GM19324 (cell line): ENCODE measurements at regions not wholly inside any gene's neighbourhood (a gene's known extent, or its start where the extent isn't known, plus 50 kb on each side); places are given as distances from the start of the nearest gene placed in this dataset.
A peak's percentile ranks its signal among the peaks of the same experiment; 100 is the strongest.

Experiments
- ATAC-seq: cut with Tn5 transposase; IDR thresholded peaks from one replicate; pipeline ENCODE4 v1.9.1; 2021; ENCODE audit warnings: mild to moderate bottlenecking, moderate library complexity; ENCODE audit not compliant: unreplicated experiment, low FRiP score

DNA sequence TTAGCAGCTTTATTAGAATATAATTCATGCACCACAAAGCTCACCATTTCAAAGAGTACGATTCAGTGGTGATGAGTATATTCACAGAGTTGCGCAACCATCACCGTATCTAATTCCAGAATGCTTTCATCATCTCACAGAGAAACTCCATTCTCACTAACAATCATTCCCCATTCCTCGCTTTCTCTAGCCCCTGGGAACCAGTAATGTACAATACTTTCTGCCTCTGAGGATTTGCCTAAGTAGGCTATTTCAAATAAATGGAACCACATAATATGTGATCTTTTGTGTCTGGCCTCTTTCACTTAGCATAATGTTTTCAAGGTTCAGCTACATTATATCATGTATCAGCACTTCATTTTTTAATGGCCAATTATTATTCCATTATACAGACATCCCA lies 145.1 kb upstream of the ADAMTS16 start:
- no peak for ATAC-seq

DNA sequence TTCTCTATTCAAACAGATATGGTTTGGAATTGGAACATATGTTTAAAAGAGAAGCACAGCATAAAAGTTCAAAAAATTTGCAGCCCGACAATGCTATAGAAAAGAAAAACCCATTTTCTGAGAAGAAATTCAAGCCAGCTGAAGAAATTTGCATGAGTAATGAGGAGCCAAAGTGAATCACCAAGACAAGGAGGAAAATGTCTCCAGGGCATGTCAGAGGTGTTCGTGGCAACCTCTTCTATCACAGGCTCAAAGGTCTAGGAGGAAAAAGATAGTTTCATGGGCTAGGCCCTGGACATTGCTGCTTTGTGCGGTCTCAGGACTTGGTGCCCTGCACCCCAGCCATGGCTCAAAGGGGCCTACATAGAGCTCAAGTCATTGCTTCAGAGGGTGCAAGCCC lies 134.8 kb upstream of the ADAMTS16 start:
- ATAC-seq: no peak

DNA sequence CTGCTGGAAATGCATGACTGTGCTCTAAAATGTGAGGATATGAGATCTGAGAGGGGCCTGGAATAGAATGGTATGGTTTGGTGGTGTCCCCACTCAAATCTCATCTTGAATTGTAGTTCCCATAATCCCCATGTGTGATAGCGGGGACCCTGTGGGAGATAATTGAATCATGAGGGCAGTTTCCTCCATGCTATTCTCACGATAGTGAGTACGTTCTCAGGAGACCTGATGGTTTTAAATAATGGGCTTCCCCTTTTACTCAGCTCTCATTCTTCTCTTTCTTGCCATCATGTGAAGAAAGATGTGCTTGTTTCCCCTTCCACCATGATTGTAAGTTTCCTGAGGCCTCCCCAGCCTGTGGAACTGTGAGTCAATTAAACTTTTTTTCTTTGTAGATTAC lies 133.6 kb upstream of the ADAMTS16 start:
- no peak for ATAC-seq

DNA sequence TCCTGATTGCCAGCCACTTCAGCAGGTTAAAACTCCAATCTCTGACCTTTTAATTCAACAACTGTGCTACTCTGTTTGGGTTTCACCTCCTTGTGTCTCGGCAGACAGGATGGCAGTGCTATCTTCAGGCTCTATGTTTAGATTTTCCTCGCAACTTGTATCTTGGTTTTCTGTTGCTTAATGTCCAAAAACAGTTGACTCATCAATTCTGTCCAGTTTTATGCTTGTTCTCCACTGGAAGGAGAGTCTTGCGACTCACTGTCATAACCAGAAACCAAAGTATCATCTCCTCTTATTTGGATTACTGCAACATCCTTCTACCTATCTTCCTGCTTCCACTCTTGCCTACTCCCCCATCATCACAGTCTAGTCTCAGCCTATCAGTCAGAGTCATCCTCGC lies 130.9 kb upstream of the ADAMTS16 start:
- no peak for ATAC-seq

DNA sequence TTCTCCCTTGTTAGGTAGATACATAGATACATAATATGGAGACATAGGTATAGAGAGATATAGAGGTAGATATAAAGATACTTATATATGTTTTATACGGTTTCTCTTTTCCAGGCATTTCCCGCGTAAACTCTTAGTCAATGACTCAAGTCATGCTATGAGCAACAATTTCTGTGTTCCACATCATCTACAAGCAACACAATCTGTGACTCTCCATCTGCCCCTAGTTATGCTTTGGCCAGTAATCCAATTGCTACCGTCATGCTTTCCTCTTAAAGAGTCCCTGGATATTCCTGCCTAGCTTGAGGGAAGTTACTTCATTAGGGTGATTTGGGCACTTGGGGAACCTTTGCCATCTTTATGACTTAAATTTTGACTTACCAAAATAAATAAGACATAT lies 129.0 kb upstream of the ADAMTS16 start:
- ATAC-seq: no peak

DNA sequence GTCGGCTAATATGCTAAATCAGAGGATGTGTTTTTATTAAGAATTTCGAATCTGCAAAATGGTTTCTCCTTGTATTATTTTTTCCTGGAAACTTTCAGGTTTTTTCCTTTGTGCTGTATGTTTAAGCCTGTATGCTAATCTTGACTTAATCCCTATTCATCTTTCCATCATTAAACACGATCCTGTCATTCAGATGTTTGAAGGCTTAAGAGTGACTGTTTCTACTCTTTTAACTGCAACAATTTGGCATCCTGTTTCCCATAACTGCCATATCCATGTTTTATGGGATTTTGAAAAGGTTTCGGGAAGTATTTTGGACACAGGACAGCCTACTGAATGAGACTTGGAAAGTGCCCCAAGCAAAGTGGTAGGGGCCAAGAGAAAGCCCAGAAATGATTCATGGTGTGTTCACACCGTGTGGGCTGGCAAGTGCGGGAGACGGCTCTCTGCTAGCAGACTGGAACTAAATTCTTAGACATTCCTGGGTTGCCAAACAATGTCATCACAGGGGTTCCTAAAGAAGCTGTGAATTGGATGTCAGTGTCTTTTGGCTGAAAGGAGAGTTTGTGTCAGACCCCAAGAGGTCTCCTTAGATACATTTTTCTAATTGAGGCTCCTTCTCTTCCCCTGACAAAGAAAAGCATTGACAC lies 125.4 kb upstream of the ADAMTS16 start:
- no peak for ATAC-seq

DNA sequence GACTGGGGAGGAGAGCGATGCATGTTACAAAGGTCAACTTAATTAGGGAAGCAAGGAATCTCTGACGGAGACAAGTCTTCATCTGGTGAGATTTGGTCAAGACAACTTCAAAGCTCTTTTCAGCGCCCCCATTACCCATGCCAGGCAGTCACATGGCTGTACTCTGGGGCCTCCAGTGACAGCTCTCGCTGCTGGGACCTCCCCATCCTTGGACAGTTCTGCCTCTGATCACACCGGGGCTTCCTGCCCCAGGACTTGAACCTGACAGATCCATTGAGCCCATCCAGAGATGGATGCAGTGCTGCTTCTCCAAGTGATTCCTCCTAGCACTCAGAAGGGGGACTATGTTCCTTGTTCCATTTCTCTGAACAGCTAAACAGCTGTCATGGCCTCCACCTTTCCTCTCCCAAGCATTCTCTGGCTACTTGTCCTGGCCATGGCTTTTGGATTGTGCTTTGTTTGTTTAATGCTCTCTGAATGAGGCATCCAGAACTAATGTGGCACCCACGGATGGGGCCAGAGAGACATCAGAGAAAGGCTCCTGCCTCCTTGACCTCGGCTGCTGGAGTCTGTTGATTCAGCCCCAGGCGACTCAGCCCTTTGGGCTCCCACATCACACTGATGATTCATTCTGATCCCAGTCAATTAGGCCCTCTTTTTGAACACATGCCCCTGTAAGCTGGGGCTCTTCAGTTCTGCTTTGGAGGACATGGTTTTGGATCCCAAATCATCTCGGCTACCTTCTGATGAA lies 122.1 kb upstream of the ADAMTS16 start:
- no peak for ATAC-seq

DNA sequence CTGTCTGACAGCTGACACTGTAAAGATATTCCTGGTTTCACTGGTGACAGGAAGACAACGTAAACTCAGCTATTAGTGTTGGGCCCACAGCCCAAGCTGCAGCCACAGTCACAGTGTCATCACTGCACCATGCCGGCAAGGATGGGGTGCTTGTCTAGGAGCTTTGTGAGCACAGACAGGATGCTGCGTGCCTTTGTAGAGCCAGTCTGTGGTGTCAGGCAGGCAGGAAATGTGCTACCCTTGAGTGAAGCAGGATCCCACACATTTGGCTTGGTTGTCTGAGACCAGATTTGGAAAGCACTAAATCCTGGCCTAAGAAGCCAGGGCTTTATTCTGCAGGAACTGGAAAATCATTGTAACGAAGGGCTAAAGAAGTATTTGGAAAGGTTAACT lies 121.6 kb upstream of the ADAMTS16 start:
- no peak for ATAC-seq

DNA sequence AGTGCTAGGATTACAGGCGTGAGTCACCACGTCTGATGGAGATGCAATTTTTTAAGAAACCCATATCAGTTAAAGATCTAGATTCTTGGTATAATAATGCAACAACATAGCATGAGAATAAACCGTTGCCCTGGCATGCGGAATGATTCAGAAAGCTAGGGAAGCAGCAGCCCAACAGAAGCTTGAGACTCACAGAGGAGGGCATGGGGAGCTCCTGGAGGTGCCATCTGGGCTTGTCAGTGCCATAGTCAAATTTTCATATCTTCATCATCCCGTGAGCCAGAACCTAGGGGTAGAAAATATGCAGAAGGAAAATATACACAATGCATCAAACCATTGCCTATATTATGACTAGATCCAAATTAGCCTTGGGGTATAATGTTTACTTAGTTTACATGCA lies 118.7 kb upstream of the ADAMTS16 start:
- no peak for ATAC-seq

DNA sequence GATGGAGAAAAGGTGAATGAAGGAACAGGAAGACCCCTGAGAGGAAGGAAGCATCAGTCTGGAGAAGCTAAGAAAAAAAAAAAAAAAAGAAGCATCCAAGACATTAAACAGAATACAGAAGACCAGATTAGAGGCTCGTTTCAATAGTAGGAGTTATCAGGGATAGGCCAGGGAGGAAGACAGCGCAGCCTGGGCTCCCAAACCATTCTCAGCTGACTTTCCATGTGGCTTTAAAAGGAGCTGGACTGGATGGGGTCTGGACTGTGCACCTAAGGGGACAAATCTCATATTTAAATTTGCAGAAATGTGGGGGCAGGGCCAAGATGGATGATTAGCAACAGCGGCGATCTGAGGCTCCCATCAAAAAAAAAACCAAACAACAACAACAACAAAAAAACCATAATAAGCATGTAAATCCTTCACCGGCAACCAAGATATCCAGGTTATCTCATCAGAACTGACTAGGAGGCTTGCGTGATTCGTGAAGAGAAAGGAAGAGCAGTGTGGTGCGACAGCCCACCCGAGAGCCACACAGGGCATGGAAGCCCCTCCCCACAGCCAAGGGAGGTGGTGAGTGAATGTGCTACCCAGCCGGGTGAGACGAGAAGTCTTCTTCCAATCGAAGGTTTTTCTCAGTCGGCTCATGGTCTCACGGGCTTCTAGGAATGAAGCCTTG lies 114.9 kb upstream of the ADAMTS16 start:
- ATAC-seq: peak; percentile 23

DNA sequence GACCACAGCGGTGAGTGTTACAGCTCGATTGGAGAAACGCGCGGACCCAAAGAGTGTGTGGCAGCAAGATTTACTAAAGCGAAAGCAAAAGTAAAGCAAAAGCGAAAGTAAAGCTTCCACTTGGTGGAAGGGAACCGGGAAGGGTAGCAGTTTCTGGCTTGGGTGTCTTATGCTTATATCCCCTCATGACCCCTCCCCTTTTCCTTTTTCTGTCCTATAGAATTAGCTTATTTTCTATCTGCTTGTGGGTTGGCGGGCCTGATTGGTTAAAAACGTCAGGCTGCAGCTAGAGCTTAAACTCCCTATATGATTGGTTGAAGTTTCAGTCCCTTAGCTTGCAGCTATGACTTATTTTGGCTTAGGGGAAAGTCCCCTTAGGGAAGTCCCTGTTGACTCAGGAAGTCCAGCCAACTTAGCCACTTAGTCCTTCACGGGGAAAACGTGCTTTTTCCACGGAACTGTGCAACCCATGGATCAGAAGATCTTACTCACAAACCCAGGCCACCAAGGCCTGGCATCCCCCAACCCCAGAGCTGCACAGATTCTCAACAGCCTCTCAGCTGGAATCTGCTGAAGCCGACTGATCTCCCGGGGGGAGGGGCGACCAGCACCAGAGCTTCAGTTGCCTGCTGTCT lies 114.2 kb upstream of the ADAMTS16 start:
- ATAC-seq: peak; percentile 56

DNA sequence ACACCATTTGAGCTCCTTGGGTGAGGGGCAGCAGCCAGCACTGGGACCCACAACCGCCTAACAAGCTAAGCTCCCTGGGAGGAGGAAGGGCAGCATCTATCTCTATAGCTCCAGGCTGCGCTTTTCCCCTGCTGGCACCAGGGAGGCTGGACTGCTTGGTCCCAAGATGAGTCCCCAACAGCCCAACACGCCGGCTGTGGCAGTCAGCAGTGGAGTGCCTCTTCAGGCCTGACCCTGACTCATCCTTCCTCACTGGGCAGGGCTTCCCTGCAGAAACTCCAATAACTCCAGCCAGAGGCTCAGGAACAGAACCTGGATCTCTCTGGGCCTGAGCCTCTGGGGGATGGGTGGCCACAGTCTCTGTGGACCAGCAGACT lies 113.7 kb upstream of the ADAMTS16 start:
- no peak for ATAC-seq

DNA sequence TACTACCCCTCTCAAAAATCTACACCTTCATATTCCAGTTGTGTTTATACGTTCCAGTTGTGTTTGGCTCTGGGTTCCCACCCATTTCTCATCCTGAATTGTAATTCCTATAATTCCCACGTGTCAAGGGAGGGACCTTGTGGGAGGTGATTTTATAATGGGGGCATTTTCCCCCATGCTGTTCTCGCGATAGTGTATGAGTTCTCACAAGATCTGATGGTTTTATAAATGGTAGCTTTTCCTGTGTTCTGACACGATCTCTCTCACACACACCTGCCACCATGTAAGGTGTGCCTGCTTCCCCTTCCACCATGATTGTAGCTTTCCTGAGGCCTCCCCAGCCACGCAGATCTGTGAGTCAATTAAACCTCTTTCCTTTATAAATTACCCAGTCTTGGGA lies 108.5 kb upstream of the ADAMTS16 start:
- ATAC-seq: no peak

DNA sequence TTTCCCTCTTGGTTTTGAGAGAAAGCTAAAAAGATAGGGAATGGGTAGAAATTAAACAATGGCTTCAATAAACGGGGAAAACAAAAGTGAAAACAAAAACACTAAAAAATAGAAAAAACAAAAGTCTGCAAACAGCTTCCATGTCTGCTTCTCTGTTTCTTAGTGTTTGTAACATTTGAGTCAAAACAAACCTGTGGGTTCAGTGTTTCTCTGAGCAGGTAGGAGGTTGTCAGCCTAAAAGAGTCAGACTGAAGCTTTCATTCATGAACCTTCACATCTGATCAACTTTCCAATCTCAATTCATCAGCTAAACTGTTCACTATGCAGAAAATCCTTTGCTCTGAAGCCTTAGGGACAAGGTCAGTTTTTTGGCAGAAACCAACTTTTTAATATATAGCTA lies 102.5 kb upstream of the ADAMTS16 start:
- no peak for ATAC-seq

DNA sequence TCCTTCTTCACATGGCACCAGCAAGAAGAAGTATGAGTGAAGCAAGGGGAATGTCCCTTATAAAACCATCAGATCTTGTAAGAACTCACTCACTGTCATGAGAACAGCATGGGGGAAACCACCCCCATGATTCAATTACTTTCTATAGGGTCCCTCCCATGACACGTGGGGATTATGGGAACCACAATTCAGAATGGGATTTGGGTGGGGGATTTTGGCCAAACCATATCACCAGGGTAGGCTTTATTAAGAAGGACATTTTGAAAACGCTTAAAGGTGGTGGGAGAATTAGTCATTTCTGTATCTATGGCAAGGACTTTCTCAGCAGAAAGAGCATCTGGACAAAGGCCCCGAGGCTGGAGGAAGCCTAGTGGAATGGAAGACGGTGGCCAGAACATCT lies 100.2 kb upstream of the ADAMTS16 start:
- ATAC-seq: no peak

DNA sequence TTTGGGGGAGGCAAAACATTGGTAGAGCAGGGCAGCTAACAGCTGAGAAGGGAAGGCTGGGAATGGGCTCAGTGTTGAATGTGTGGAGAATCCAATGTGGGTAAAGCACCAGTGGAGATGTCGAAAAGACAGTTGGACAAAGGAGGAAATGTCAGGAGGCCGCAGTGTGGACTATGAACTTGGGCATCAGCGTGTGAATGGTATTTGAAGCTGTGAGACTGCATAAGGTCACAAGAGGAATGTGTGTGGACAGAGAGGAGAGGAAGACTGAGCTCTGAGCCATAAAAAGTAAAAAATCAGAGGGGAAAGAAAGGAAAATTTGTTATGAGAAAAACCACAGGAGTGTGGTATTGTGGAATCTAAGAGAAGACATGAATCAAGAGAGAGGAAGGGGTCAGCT lies 99.4 kb upstream of the ADAMTS16 start:
- no peak for ATAC-seq

DNA sequence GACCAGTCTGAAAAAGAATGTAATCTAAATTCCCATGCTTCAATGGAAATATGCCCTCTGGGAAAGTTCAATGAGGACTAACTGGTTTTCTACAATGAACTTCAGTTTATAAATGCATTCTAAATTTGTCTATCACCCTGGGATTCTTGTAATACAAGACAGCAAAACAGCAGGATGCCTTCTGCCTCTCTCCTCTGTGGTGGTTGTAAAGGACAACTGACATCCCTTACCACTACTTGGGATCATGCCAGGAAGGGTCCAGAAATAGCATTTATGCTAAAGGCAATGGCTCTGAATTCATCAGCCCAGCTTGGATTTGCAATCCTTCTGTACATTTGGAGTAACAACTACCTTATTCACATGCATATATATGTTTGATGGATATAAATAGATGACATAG lies 97.3 kb upstream of the ADAMTS16 start:
- ATAC-seq: no peak

DNA sequence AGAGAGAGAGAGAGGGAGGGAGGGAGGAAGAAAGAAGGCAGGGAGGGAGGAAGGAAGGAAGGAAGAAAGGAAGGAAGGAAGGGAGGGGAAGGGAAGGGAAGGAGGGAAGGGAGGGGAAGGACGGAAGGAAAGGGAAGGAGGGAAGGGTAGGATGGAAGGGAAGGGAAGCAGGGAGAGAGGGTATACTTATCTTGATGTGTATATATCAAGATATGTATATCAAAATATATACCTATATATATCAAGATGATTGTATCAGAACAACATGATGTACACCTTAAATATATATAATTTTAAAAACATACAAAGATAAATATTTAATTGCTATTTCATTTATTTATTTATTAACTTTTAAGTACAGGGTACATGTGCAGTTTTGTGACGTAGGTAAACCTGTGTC lies 96.8 kb upstream of the ADAMTS16 start:
- ATAC-seq: no peak

DNA sequence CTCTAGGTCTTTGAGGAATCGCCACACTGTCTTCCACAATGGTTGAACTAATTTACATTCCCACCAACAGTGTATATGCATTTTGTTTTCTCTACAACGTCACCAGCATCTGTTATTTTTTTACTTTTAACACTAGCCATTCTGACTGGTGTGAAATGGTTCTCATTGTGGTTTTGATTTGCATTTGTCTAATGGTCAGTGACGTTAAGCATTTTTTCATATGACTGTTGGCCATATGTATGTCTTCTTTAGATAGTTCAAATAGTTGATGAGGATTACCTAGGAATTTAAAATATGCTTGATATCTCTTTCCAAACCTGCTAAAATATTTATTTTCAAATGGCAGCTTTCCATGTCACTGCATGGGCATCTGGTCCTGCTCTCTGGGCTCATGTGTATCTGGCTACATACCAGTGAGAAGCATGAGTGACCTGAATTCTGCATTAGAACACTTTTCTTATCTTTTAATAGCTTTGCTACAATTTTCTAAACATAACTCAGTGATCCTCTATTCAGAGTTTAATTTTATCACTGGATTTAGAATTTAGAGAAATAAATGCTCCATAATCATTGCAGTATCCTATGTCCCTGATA lies 95.8 kb upstream of the ADAMTS16 start:
- ATAC-seq: no peak

DNA sequence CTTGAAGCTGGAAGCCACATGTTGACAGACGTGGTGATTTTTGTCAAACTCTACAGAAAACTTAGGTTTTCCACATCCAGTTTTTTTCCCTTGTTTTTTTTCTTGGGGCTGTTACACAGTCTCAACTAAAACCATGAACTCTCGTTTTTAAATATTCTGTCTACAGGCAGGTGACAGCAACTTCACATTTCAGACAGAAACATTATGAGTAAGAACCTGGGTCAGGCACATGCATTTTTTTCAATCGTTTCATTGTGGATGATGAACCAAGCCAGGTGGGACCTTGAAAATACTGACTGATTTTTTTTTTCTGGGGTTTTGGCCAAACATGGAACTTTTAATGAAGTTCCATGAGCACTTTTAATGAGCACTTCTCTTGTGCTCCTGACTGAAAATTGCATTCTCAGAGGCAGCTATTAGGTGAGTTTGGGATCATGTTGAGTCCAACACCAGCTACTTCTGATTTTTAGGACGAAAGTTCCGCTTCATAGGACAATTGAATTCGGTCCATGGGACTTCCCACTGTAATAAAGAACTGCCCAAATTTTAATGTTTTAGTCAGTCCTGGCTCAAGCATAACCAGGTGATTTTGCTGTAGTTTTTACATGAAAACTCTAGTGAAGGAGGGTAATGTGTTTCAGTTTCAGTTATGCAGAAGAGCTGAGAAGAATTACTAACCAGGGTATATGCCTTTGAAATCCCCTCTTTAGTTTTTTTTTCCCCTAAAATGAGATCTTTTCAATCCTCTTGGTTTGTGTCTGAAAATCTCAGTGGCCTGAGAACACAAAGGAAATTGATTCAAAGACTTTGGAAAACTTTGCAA lies 93.2 kb upstream of the ADAMTS16 start:
- peak; percentile 80 for ATAC-seq
